HG03159 (cell line): ENCODE measurements at regions not wholly inside any gene's neighbourhood (a gene's known extent, or its start where the extent isn't known, plus 50 kb on each side); places are given as distances from the start of the nearest gene placed in this dataset.

Source experiments
- ATAC-seq: cut with Tn5 transposase; IDR thresholded peaks from one replicate; pipeline ENCODE4 v1.9.1; 2021; ENCODE audit warnings: mild to moderate bottlenecking, moderate library complexity; ENCODE audit not compliant: unreplicated experiment

DNA sequence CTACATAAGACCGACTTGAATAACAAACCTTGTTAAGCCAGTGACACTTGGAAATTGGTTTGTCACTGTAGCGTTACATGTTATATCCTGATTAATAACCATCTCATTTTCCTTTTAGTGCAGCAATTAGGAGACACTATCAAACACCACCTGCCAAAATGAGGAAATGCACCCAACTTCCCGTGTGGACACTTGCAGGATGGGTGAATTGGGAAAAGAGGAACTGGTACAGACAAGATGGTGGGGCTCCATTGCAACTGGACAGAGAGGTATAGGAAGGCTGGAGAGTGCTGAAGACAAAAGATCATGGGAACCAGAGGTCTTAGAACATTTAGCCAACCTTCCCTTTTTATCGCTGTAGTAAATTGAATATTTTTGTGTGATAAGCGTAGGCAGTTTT is 816.3 kb upstream of the HS6ST1 start:
- ATAC-seq, result no peak

DNA sequence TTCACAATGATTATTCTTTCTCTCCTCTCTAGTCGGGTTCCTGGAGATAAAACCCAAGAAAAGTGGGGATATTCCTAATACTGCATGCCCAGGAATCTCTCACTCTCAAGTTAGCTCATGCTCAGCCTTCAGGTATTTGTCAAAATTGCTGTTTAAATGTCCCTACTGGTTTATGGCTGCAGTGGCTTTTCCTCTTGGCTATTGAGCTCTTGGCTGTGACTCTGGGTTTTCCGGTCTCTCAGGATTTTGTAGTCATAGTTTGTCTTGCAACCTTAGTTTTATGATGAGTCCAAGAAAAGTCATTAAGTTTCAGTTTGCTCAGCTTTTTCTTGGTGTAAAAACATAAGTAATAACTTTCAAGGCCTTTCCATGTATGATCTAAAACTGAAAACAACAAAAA is 820.7 kb upstream of the HS6ST1 start:
- no peak for ATAC-seq

DNA sequence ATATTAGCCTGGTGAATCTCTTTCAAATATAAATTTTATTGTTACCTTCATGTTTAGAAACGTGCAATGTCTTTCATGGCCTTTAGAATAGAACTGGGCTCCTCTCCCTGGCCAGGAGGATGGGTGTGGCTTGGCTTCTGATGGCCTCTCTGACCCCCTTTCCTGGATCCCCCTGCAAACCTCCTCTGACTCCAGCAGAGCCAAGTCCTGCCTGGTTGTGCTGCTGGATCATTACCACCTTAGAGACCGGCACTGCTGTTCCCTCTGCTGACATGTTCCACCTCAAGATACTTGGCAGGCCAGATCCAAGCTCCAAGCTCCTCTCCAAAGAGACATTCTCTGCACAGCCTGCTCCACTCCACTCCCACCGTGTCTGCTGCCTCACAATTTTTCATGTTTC is 823.8 kb upstream of the HS6ST1 start:
- ATAC-seq, result no peak

DNA sequence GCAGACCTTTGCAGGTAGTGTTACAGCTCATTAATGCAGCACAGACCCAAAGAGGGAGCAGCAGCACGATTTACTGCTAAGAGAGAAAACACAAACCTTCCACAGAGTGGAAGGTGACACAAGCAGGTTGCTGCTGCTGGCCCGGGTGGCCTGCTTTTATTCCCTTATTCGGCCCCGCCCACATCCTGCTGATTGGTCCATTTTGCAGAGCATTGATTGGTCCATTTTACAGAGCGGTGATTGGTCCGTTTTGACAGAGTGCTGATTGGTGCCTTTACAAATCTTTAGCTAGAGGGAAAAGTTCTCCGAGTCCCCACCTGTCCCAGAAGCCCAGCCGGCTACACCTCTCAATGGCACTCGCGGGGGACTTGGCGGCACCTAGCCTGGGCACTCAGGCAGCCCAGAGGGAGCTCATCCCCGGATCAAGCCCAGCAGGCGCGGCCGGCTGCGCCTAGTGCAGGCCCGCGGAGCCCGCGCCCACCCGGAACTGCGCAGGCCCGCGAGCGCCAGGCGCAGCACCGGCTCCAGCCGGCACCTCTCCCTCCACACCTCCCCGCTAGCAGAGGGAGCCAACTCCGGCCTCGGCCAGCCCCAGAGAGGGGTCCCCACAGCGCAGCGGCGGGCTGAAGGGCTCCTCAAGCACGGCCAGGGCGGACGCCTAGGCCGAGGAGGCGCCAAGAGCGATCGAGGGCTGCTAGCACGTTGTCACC is 825.6 kb upstream of the HS6ST1 start:
- no peak for ATAC-seq

DNA sequence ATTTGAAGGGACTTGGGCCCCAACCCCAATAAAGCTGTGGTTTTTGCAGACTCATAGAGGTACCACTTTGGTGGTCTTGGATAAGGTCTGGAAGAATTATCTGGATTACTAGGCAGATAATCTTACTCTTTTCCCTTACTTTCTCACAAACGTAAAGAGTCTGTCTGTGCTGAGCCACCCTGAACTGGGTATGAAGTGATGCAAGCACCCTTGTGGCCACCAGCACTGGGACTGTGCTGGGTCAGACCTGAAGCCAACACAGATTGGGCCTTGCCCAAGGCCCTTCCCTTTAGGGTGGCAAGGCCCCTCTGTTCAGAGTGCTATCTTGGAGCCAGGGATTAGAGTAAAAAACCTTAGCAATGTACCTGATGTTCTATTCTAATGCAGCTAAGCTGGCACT is 827.0 kb upstream of the RAB6C start:
- no peak for ATAC-seq

DNA sequence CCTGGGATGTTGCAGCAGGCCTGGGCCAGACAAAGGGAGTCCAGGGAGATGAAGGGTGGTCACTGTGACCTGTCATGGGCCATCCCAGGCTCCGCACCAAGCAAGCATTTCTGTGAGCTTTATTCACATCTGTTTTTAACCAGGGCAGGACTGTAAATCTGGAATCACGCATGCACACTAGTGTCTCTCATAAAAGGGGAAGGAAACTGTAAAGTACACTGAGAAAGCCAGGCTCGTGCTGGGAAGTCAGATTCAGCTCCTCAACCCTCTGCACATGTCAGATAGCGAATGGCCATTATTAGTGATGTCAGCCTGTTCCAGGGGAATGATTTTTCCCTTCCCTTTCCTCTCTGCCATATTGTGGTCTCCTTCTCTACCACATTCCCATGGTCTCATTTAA is 818.6 kb upstream of the RAB6C start:
- ATAC-seq, result no peak

DNA sequence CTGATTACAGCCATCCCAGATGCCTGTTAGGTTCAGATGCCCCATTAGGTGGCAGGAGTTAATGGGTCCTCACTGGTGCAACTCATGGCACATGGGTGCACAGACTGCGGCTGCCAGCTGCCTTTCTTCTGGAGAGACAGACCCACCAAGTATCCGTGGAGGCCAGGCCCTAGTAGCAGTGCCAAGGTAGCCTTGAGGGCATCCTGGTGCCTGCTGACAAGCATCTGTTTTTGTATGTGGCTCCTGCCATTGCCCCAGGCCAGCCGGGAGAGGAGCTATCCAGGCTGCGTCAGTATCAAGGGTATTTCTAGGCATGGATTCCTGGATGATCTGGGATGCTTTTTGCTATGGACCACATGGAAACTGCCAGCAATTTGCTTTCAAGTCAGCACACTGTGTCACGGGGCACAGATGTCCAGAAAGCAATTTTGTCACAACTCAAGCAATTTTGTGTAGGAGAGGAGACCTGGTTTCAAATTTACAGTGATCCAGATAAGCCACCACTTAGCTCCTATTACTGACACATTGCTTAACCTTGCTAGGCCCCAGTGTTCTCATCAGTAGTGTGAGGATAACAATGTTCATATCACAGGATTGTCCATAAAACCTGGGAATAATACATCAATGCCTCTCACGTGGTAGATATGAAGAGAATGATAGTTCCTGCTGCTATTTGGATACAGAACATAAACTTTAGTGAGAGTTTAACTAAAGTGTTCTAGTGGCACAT is 815.1 kb upstream of the RAB6C start:
- no peak for ATAC-seq

DNA sequence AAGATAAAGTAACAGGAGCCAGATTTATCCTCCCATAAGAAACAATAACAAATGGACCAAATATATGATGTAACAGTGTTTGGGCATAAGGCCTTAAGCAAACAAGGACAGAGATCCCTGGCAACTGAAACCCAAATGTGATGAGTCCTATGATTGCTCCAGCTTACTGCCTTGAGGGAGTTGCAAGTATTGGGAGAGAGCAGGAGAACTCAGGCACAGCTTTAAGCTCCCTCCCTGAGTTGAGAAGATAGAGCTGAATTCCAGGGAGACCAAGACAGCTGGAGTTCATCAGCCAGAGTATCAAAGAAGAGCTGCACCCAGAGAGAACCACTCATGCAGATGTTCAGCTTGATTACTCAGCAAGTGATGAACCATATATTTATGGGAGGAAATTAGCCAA is 814.5 kb upstream of the RAB6C start:
- no peak for ATAC-seq

DNA sequence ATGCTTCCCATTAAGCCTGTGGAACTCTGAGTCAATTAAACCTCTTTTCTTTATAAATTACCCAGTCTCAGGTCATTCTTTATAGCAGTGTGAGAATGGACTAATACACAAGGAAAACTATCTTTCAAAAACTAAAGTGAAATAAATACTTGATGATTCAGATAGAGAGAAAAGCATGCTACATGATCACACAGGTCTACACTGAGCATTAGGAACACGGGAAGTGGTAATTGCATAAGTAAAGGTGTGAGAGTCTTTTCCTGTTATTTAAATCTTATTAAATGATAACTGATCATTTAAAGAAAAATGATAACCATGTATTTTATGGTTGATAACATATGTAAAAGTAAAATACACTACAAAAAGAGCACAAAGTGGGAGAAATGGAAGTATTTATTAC is 812.0 kb upstream of the RAB6C start:
- no peak for ATAC-seq

DNA sequence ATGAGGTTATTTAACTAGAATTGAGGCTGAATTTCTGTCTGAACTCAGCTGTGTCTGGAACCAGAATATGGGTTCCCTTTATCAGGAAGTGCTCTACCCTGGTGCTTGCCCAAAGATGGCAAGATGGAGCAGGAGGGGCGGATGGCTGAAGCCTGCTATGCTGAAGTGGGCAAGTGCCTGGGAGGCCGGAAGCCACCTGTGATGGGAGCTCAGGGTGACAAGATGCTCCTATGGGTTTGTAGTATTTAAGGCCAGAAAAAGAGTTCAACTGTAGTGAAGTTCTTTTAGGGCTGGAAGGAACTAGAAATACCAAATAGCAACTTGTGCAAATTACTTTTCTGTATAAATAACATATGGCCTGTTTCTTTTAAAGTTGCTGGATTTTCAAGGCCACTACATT is 808.9 kb upstream of the RAB6C start:
- ATAC-seq, result no peak

DNA sequence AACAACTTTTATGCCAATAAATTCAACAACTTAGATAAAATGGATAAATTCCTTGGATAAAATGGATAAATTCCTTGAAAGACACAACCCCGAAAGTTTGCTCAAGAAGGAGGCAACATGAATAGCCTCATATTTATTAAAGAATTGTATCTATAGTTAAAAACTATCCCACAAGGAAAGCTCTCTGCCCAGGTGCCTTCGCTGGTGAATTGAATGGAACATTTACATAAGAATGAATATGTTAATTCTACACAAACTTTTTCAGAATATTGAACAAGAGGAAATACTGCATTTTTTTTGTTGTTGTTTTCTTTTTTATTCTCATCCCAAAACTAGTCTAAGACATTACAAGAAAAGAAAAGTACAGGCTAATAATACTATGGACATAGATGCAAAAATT is 805.3 kb upstream of the RAB6C start:
- ATAC-seq, result no peak

DNA sequence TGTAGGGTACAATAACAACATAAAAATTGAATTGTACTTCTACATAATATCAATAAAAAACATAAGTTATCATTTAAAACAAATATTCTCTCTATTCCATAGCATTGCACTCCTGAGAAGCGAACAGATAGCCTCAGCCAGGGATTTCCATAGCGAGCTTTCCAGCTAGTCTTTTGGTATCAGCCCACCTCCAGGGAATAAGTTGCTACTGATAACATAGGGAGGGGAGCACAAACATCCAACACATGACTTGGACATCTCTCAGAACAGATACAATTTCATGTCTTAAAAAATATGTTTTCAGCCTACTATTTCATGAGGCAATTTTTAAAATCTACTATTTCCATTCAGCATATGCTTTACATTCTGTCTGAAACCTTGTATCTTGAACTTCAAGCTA is 804.4 kb upstream of the RAB6C start:
- ATAC-seq, result no peak

DNA sequence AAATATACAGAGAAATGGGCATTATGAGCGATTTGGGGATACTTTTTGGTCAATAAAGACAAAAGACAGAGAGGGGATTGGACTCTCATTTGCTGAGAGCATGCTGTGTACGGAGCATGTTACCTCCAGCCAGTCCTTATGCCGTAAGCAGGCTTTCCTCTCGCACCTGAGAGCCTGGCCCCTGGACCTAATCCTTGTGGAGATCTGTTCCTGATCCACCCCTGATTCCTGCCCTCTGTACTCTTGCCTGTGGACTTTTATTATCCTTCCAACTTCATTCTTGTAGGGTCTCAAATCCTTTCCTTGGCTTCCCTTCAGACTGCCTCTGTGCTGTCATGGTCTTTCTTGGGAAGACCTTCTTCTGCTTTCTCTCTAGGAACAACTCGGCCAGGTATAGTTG is 803.1 kb upstream of the RAB6C start:
- no peak for ATAC-seq

DNA sequence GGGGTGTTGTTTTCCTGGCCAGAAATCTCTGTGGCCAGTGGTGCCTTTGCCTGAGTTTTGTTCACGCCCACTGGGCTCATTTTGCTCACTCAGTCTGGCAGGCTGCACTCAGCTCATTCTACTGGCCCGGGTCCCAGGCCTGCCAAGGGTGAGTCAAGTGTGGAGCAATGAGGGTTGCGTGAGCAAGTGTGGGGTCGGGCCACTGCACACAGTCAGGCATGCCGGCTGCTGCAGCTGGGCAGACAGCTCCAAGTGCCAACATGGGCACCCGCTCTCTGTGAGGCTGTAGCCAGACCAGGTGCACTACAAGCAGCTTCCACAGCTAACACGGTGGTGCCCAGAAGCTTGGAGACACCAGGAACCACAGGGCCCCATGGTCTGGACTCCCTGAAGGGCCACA is 801.1 kb upstream of the RAB6C start:
- ATAC-seq, result no peak

DNA sequence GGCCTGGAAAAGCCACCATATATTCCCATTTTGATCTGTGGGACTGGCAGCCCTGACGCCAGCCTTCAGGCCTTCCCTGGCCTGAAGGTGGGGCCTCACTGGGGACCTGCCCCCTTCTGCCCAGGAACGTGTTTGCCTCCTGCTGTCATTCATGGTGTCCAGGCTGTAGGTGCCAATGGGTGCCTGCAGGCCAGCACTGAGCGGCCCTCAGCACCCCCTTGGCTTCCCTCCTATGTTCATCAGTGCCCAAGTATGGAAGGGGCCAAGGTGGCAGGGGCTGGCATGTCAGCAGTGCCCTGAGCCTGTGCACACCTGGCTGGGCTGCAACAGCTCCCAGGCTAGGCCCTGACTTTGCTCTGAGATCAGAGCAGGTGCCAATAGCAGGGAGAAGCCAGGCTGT is 800.3 kb upstream of the RAB6C start:
- no peak for ATAC-seq

DNA sequence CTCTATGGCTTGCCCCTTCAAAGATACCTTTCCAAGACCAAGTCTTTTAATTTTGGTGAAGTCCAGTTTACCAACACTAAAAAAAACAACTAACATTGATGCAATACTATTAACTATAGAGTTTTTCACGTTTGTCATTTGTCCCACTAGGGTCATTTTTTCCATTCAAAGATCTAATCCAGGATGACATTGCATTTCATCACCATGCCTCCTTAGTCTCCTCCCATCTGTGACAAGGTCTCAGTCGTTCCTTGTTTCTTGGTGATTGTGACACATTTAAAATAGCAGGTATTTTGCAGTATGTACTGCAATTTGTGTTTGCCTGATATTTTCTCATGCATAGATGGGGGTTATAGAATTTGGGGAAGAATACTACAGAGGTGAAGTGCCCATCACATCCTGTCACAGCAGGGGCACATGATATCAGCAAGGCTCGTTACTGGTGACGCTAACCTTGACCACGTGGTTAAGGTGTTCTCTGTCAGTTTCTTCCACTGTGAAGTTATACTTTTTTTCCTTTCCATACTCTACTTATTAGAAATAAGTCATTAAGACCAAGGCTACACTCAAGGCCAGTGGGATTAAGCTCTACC is 799.2 kb upstream of the RAB6C start:
- no peak for ATAC-seq

DNA sequence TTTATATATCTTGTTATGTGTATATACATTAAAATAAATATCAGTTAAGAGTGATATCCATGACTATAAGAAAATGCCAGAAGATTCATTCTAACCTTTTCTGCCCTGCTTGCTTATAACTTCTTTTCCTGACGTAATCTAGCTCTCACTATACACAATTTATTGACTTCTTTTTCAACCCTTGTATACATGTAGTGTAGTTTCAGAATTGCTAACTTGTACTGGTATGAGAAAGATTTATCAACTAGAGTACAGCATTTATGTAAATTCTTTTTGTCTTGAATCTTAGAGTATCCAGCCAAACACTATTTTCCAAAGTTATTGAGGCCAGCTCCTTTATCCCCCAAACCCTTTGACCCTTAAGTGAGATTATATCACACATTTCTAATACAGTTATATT is 798.0 kb upstream of the RAB6C start:
- ATAC-seq, result no peak

DNA sequence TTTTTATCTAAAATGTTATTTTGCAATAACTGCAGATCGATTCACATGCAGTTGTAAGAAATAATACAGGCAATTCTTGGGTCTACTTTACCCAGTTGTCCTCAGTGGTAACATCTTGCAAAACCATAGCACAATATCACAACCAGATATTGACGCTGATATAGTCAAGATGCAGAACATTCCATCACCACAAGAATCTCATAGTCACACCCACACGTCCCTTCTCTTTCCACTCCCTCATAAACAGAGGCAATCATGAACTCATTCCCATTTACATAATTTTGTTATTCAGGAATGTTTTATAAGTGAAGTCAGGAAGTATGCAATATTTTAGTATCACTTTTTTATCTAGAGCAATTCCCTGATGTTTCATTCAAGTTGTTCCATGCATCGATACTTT is 797.5 kb upstream of the RAB6C start:
- ATAC-seq, result no peak

DNA sequence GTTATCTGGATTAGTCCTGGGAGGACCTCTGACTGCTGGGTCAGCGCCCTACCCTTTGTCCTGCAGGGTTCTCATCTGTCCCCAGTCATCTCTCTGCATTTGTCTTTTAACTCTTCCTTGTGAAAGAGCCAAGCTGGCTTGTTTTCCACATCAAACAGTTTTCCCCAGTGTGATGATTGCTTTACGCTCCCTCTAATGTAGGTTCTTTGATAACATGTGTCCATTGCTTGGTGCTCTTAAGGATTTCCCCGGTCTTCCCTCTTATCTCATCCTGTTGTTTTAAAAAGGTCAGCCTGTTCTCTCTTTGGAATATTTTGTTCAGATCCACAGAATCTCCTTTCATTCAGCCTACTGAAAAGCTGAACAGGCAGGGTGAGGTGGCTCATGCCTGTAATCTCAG is 792.1 kb upstream of the RAB6C start:
- ATAC-seq, result no peak

DNA sequence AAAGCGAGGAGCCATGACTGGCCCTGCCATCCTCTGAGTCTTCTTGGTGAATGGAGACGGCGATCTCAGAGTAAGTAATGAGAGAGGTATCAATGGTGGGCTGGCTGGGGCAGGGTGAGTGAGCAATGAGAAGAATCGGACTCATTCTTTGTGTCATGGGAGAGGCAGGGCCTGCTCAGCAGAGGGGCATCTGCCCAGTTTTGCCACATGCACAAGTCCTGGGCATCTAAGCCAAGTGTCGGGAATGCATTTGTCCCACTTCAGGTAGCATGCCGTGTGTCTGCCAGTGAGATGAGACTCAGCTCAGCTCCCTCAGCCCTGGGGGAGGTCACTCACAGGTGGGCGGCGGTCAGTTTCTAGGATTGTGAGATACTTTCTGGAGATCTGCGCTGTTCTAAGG is 791.0 kb upstream of the RAB6C start:
- ATAC-seq, result no peak

DNA sequence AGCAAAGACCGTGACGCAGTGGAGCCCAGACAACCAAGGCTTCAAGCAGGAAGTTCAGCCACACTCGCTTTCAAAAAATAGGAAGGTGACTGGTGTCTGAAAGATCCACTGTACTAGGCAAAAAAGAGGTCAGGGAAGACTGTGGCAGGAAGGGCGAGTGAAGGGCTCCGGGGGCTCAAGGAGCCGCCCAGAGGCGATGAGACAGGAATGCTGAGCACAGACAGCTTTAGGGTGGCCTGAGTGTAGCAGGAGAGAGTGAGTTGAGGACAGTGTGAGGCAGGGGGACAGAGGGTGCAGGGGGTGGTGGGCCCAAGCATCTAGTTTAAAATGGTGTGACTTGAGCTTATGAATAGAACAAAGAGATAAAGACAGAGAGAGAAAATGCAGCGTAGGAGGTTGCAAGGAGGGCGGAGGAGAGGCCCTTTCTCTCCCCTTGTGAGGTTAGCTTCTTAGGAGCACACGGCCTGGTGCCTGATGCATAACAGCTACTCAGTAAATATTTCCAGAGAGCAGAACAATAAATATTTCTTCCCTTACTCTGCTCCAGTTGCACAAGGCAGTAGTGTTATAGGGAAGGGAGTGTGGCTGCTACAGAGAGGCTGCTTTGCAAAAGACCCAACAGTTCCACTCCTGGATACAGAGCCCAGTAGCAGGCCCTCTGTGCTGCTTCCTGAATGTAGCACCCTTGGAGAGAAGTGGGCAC is 789.7 kb upstream of the RAB6C start:
- no peak for ATAC-seq

DNA sequence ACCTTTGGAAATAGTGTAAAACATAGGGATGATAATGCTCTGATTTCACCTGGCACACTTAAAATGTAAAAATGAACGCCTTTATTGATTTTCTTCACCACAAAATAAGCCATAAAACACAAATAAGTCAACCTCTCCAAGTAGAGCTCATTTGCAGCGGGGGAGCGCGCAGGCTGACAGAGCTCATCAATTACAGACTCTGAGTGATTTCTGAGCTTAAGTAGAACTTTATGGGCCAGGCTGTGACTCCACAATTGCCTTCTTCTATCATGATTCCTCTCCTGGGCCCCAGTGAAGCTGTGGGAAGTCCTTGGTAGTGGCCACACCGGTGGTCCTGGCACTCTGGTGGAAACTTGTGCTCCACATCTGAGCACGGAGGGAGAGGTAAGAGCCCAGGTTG is 789.0 kb upstream of the RAB6C start:
- no peak for ATAC-seq
